Endothelial cell of umbilical vein (primary cell): ENCODE measurements at regions not wholly inside any gene's neighbourhood (a gene's known extent, or its start where the extent isn't known, plus 50 kb on each side); places are given as distances from the start of the nearest gene placed in this dataset.

Source experiments
- BruUV-seq: library from RNA; stranded (reverse); fragments of 400-500 nt; replicated peaks from 2 replicates; lab custom pipeline; 2021; lab: Mats Ljungman, UMichigan
- CTCF ChIA-PET: fragments of 300-600, 350-600 bp; sonication (Branson Sonifier 250); formaldehyde crosslinking; loops from one replicate; lab custom pipeline; 2021; ENCODE audit warnings: antibody characterized with exemption, inconsistent platforms; lab: Charles Lee
- POLR2A ChIA-PET: fragments of 300-600, 350-600 bp; sonication (Branson Sonifier 250); formaldehyde crosslinking; loops from one replicate; lab custom pipeline; 2021; ENCODE audit warnings: antibody characterized with exemption, inconsistent platforms; lab: Charles Lee
- DNase-seq: peaks from one replicate; pipeline ENCODE4 v3.0.0-alpha.2; 2011; ENCODE audit warnings: low read depth, low spot score
- FAIRE-seq: peaks from 2 replicates; lab custom pipeline; 2011; peaks lifted over from hg19 to GRCh38; lab: Jason Lieb, UNC
- H2AFZ ChIP-seq: 2 replicates; pipeline ENCODE4 v1.6.0; 2012; ENCODE audit warnings: low read depth, low read length, control low read depth, inconsistent platforms
- H3K27ac ChIP-seq: 2 replicates; pipeline ENCODE4 v1.5.1; 2011; ENCODE audit warnings: low read depth, mild to moderate bottlenecking, control low read depth, low read length, moderate library complexity; ENCODE audit not compliant: insufficient read depth
- H3K27me3 ChIP-seq, 2 experiments: 2 replicates each; pipeline versions ENCODE4 v1.6.0 to v1.6.1; 2011; ENCODE audit warnings: low read length in 2 of 2, mixed read lengths in 1 of 2; ENCODE audit not compliant: control insufficient read depth in 2 of 2, insufficient read depth in 2 of 2
- H3K36me3 ChIP-seq, 2 experiments: 2 replicates in 1 of 2; 3 replicates in 1 of 2; pipeline ENCODE4 v1.5.1; 2011; ENCODE audit warnings: low read length in 2 of 2, mild to moderate bottlenecking in 1 of 2, moderate library complexity in 1 of 2; ENCODE audit not compliant: control insufficient read depth in 2 of 2, insufficient read depth in 2 of 2; ENCODE audit errors: extremely low read depth in 1 of 2
- H3K4me1 ChIP-seq: 3 replicates; pipeline ENCODE4 v1.5.1; 2011; ENCODE audit warnings: mild to moderate bottlenecking, low read length; ENCODE audit not compliant: control insufficient read depth, insufficient read depth; ENCODE audit errors: extremely low read depth
- H3K4me2 ChIP-seq: 2 replicates; pipeline ENCODE4 v1.6.1; 2011; ENCODE audit warnings: low read length, control low read depth, mixed read lengths; ENCODE audit not compliant: insufficient read depth
- H3K4me3 ChIP-seq, 3 experiments: fragments of 200-600 bp in 1 of 3; sonication (generic), shearing (Covaris generic) in 1 of 3; replicated peaks in 1 of 3; 2 replicates each; pipeline ENCODE4 v1.5.1; 2011 to 2016; ENCODE audit warnings: control low read depth in 3 of 3, low read length in 3 of 3, mild to moderate bottlenecking in 2 of 3, inconsistent platforms in 1 of 3, low read depth in 1 of 3, moderate library complexity in 1 of 3; ENCODE audit not compliant: insufficient read depth in 1 of 3
- H3K79me2 ChIP-seq: 2 replicates; pipeline ENCODE4 v1.6.0; 2012; ENCODE audit warnings: low read length, inconsistent platforms; ENCODE audit not compliant: control insufficient read depth, insufficient read depth
- H3K9ac ChIP-seq: replicated peaks from 2 replicates; pipeline ENCODE3; 2011; ENCODE audit warnings: low read length, control low read depth; ENCODE audit not compliant: insufficient read depth; ENCODE audit errors: extremely low read depth
- H3K9me1 ChIP-seq: replicated peaks from 3 replicates; pipeline ENCODE4 v1.6.0; 2011; ENCODE audit warnings: mild to moderate bottlenecking, low read length; ENCODE audit not compliant: control insufficient read depth, insufficient read depth; ENCODE audit errors: extremely low read depth
- H3K9me3 ChIP-seq: replicated peaks from 2 replicates; pipeline ENCODE4 v1.5.1; 2012; ENCODE audit warnings: low read length, inconsistent platforms; ENCODE audit not compliant: control insufficient read depth, insufficient read depth
- H4K20me1 ChIP-seq: replicated peaks from 2 replicates; pipeline ENCODE3; 2011; ENCODE audit warnings: mild to moderate bottlenecking, low read length; ENCODE audit not compliant: control insufficient read depth, insufficient read depth; ENCODE audit errors: extremely low read depth
- EZH2 ChIP-seq: IDR thresholded peaks from 2 replicates; pipeline ENCODE4 v1.6.1; 2012; ENCODE audit warnings: borderline replicate concordance, low read depth, mild to moderate bottlenecking, moderate library complexity, low read length, inconsistent platforms; ENCODE audit not compliant: severe bottlenecking
- FOS ChIP-seq: IDR thresholded peaks from 2 replicates; pipeline ENCODE4 v1.6.1; 2011; ENCODE audit warnings: mild to moderate bottlenecking, low read length, moderate library complexity, borderline replicate concordance; ENCODE audit not compliant: insufficient read depth
- GATA2 ChIP-seq: IDR thresholded peaks from 2 replicates; pipeline ENCODE4 v1.7.0; 2011; ENCODE audit warnings: low read depth, mild to moderate bottlenecking, moderate library complexity, mixed read lengths, low read length; ENCODE audit not compliant: insufficient read length, insufficient read depth
- JUN ChIP-seq: IDR thresholded peaks from 2 replicates; pipeline ENCODE4 v1.6.1; 2011; ENCODE audit warnings: borderline replicate concordance, low read depth; ENCODE audit not compliant: insufficient read length, insufficient read depth
- MYC ChIP-seq: IDR thresholded peaks from one replicate; pipeline ENCODE4 v1.6.1; 2011; ENCODE audit warnings: mild to moderate bottlenecking, low read depth, low read length
- POLR2A ChIP-seq: IDR thresholded peaks from 2 replicates; pipeline ENCODE4 v1.6.1; 2012; ENCODE audit warnings: low read depth, mild to moderate bottlenecking, control low read depth, low read length
- POLR2AphosphoS5 ChIP-seq: IDR thresholded peaks from 2 replicates; pipeline ENCODE4 v1.6.1; 2012; ENCODE audit warnings: low read depth, mild to moderate bottlenecking, control low read depth, low read length, moderate library complexity; ENCODE audit not compliant: insufficient read depth
- dilution Hi-C: fragments of 300-500 bp; cut with MboI; formaldehyde crosslinking; loops from one replicate; pipeline ENCODE4 v1.15.0; 2019; ENCODE audit warnings: low sequenced_read_pairs; ENCODE audit not compliant: extremely low pct_ligation_motif_present
- intact Hi-C: fragments of 100-400 bp; cut with micrococcal nuclease; formaldehyde crosslinking; loops from one replicate; pipeline ENCODE4 v1.10.0; 2022
- TF ChIP-seq, protein P1 (sequence below), 2 donors: IDR thresholded peaks; 1 replicate in 1 of 2; 2 replicates in 1 of 2; pipeline ENCODE4 v1.5.1; 2011; ENCODE audit warnings: low read length in 2 of 2, mild to moderate bottlenecking in 2 of 2, moderate library complexity in 2 of 2, control low read depth in 1 of 2, inconsistent platforms in 1 of 2, low read depth in 1 of 2; ENCODE audit not compliant: insufficient read depth in 1 of 2; ENCODE audit errors: extremely low read depth in 1 of 2
- TF ChIP-seq, protein P2 (sequence below): IDR thresholded peaks from 2 replicates; pipeline ENCODE4 v1.6.1; 2011; ENCODE audit not compliant: insufficient read depth, insufficient read length

- DNase-seq (no peak), FAIRE-seq (no peak)
- Histone ChIP-seq H4K20me1 (no peaks in the 10 kb centered on the region), H2AFZ (no peak overlapping the region), H3K9me1 (no peaks in the 10 kb centered on the region), H3K4me1 (no peaks in the 10 kb centered on the region), H3K79me2 (no peaks in the 10 kb centered on the region), H3K9me3 (no peaks in the 10 kb centered on the region), H3K4me3 (no peak overlapping the region), H3K9ac (no peak overlapping the region), H3K36me3 (no peaks in the 10 kb centered on the region), H3K27me3 (no peaks in the 10 kb centered on the region), H3K4me2 (no peak overlapping the region), H3K27ac (no peak overlapping the region)
- dilution Hi-C loops (no loop called here), intact Hi-C loops (no loop called here)
- ChIA-PET CTCF (interaction anchor here (1.0 kb wide), 1 partner anchor 489 kb away, joined by 3 read pairs; no protein-coding TSS in a partner anchor), POLR2A (no interaction called here)
- no peak for TF ChIP-seq FOS
- no peak for TF ChIP-seq EZH2
- TF ChIP-seq, protein P1, sequence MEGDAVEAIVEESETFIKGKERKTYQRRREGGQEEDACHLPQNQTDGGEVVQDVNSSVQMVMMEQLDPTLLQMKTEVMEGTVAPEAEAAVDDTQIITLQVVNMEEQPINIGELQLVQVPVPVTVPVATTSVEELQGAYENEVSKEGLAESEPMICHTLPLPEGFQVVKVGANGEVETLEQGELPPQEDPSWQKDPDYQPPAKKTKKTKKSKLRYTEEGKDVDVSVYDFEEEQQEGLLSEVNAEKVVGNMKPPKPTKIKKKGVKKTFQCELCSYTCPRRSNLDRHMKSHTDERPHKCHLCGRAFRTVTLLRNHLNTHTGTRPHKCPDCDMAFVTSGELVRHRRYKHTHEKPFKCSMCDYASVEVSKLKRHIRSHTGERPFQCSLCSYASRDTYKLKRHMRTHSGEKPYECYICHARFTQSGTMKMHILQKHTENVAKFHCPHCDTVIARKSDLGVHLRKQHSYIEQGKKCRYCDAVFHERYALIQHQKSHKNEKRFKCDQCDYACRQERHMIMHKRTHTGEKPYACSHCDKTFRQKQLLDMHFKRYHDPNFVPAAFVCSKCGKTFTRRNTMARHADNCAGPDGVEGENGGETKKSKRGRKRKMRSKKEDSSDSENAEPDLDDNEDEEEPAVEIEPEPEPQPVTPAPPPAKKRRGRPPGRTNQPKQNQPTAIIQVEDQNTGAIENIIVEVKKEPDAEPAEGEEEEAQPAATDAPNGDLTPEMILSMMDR (IDR thresholded peaks at IDR 0.05; ENCODE audit: extremely low read depth in 1 of 2, insufficient read depth in 1 of 2, low read depth in 1 of 2, low read length in 2 of 2): no peak
- TF ChIP-seq, protein P2, sequence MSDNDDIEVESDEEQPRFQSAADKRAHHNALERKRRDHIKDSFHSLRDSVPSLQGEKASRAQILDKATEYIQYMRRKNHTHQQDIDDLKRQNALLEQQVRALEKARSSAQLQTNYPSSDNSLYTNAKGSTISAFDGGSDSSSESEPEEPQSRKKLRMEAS: no peak
- no peak for TF ChIP-seq POLR2A
- no peak for TF ChIP-seq MYC
- no peak for TF ChIP-seq JUN
- no peak for TF ChIP-seq GATA2
- TF ChIP-seq POLR2AphosphoS5: no peak
- BruUV-seq: no TSS peak
These were observed 387.6 kb upstream of the DPH6 start for GRCh38 chr15:35933531-35933930.
